ENCODE measurements at regions not wholly inside any gene's neighbourhood (a gene's known extent, or its start where the extent isn't known, plus 50 kb on each side); places are given as distances from the start of the nearest gene placed in this dataset.

DNA sequence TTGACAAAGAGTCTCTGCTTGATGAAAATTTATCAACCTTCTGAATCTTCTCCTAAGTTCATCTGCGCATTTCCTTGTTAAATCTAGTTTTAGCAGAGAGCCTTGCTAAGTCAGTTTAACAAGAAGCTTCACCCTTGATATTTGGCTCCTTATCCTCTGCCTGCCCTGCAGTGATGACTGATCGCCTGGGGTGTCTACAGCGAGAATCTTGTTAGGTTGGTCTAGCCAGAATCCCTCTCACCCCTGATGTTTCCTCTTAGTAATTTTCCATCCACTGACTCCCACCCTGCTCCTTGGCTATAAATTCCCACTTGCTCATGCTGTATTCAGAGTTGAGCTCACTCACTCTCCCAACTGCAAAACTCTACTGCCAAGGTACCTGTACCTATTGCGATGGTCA lies 114.1 kb downstream of the TENT5A start:
- TF ChIP-seq, protein P1, sequence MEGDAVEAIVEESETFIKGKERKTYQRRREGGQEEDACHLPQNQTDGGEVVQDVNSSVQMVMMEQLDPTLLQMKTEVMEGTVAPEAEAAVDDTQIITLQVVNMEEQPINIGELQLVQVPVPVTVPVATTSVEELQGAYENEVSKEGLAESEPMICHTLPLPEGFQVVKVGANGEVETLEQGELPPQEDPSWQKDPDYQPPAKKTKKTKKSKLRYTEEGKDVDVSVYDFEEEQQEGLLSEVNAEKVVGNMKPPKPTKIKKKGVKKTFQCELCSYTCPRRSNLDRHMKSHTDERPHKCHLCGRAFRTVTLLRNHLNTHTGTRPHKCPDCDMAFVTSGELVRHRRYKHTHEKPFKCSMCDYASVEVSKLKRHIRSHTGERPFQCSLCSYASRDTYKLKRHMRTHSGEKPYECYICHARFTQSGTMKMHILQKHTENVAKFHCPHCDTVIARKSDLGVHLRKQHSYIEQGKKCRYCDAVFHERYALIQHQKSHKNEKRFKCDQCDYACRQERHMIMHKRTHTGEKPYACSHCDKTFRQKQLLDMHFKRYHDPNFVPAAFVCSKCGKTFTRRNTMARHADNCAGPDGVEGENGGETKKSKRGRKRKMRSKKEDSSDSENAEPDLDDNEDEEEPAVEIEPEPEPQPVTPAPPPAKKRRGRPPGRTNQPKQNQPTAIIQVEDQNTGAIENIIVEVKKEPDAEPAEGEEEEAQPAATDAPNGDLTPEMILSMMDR (conservative IDR thresholded peaks at IDR 0.05; ENCODE audit: low read length) = no peak
- no peak for TF ChIP-seq EZH2phosphoT487 (IDR thresholded peaks at IDR 0.05; ENCODE audit: borderline replicate concordance, low read depth, low read length)
